RWPE1 (cell line): ENCODE measurements at regions not wholly inside any gene's neighbourhood (a gene's known extent, or its start where the extent isn't known, plus 50 kb on each side); places are given as distances from the start of the nearest gene placed in this dataset.

Source experiments
- CTCF ChIA-PET: fragments of 350-600 bp; sonication (Branson Sonifier 250); formaldehyde crosslinking; extraction: SDS; loops from one replicate; lab custom pipeline; 2021; lab: Yijun Ruan, JAX
- POLR2A ChIA-PET: fragments of 400-600 bp; formaldehyde crosslinking; extraction: SDS; loops from one replicate; lab custom pipeline; 2020; ENCODE audit warnings: antibody characterized with exemption; ENCODE audit not compliant: low non-redundant PET; lab: Yijun Ruan, JAX
- DNase-seq: peaks from one replicate; pipeline ENCODE4 v3.0.0; 2012; ENCODE audit warnings: low spot score
- H3K27ac ChIP-seq: fragments of 450-650 bp; 2 replicates; pipeline ENCODE4 v1.5.1; 2017
- TF ChIP-seq, protein P1 (sequence below): fragments of 450-650 bp; conservative IDR thresholded peaks from 2 replicates; pipeline ENCODE4 v1.5.1; 2017; ENCODE audit warnings: low read depth, mild to moderate bottlenecking

DNA sequence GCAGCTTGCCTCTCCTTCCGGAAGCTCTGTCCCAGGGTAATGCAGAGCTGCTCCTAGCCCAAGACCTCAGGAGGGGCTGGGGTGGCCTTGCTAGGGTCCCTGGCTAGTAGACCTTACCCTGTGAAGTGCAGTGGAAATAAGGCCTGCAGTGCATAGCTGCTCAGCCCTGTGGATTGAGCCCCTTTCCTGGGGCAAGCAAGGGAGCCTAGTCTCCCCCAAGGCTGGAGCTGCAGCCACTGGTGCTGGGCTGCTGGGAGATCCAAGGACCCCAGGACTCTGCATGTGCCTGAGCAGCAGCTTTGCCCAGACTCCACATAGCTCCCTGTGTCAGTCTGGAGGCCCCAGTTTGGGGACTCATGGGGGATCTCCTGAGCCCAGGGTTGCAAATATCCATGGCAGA, 57.9 kb downstream of the FANCF start:
- ChIA-PET POLR2A (no interaction called here), CTCF (no interaction called here)
- no peak for DNase-seq
- TF ChIP-seq, protein P1, sequence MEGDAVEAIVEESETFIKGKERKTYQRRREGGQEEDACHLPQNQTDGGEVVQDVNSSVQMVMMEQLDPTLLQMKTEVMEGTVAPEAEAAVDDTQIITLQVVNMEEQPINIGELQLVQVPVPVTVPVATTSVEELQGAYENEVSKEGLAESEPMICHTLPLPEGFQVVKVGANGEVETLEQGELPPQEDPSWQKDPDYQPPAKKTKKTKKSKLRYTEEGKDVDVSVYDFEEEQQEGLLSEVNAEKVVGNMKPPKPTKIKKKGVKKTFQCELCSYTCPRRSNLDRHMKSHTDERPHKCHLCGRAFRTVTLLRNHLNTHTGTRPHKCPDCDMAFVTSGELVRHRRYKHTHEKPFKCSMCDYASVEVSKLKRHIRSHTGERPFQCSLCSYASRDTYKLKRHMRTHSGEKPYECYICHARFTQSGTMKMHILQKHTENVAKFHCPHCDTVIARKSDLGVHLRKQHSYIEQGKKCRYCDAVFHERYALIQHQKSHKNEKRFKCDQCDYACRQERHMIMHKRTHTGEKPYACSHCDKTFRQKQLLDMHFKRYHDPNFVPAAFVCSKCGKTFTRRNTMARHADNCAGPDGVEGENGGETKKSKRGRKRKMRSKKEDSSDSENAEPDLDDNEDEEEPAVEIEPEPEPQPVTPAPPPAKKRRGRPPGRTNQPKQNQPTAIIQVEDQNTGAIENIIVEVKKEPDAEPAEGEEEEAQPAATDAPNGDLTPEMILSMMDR: no peak
- H3K27ac ChIP-seq: no peak overlapping the region

DNA sequence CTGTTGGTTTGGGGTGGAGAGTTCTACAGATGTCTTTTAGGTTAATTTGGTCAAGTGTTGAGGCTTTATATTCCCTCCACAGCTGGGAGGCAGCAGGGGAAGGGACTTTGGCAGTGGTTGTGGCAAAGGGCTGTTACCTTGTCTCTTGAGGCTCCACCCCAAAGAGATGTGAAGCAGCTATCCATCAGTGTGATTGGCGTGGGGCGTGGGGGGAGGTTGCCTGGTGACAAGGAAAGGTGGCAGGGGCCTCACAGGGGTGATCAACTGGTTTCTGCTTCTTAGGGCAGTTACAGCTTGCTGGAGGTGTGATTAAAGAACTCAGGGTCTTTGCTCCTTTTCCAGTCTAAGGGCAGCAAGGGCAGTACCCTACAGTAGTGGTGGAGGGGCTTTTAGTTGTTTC, 59.3 kb downstream of the FANCF start:
- POLR2A ChIA-PET: no interaction called here
- H3K27ac ChIP-seq: no peak overlapping the region
- CTCF ChIA-PET: no interaction called here
- TF ChIP-seq, protein P1: no peak
- DNase-seq: no peak

DNA sequence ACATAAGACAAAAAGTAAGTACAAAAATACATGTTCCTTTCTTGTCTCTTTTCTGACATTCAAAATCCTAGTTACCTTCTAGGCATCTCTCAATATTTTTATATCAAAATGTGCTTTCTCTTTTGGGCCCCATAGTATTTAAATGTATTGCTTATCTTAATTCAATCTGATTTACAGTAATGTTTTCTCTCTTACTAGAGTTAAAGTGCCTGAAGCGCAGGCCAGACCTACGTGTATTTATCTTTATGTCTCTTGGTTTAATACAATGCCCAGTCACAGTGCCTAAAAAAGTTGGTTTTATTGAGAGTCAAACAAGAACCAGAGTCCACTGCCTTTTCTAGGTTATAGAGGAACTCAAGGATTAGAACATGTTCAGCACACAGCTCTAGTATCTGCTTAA, 64.3 kb downstream of the FANCF start:
- no peak for DNase-seq
- ChIA-PET POLR2A (no interaction called here), CTCF (no interaction called here)
- TF ChIP-seq, protein P1: no peak
- no peak overlapping the region for H3K27ac ChIP-seq

DNA sequence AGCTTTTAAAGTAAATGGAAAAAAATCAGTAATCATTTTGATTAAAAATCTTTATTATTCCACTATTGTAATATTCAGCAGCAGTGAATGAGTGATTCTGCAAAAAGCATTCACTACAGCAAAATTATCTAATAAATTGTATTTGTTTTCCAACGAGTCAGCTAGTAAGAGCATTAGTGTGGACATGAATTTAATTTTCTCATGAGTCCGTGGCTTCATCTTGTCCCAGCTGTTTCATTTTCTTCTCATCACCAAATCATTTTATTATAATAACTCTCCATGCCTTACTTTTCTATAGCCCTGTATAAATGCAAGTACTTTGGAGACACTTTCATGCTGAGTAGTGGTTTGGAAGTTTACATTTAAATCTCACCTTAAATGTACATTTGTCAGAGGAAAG, 66.2 kb downstream of the FANCF start:
- TF ChIP-seq, protein P1: no peak
- ChIA-PET CTCF (interaction anchor here (0.6 to 1.1 kb wide), 3 partner anchors 12 to 31 kb away, joined by 3 read pairs; no protein-coding TSS in a partner anchor), POLR2A (no interaction called here)
- no peak overlapping the region for H3K27ac ChIP-seq
- DNase-seq: no peak

DNA sequence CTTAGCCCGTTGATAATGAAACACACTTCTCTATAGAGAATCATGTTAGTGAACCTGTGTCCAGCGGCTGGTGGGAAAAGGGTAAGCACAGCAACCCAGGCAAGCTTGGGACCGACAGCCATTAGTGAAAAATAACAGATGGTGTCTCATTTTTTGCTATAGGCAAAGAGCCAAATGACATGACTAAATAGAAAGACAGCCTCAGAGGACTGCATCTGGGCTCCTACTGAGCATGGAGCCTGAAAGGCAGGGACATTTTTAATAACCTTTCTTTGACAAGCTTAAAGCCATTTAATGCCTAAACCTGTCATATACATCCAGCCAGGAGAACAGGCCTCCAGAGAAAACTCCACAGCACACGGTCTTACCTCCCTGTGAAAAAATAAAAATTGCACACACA, 67.0 kb downstream of the FANCF start:
- POLR2A ChIA-PET: no interaction called here

DNA sequence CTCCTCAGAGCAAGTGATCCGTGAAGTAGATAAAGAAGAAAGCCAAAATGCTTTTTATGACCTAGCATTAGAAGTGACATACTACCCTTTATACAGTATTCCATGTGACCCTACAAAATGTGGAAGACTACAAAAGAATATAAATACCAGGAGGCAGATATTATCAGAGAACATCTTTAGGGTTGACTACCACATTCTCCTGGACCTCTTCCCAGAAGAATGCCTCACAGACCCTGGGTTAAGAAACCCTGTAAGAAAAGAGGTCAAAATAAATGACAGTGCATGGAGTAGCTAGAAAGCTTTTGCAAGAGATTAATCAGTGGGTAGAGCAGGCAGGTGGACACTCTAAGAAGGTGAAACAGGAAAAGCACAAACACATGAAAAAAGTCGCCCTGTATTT, 69.2 kb downstream of the FANCF start:
- no peak for DNase-seq
- ChIA-PET POLR2A (no interaction called here), CTCF (no interaction called here)
- TF ChIP-seq, protein P1: no peak
- no peak overlapping the region for H3K27ac ChIP-seq

More for the DNA sequence above, 67.0 kb downstream of the FANCF start:
- CTCF ChIA-PET: interaction anchor here (0.6 to 0.7 kb wide), 3 partner anchors 15 to 1466 kb away, joined by 3 to 8 read pairs (median 3); no protein-coding TSS in a partner anchor
- DNase-seq: no peak
- H3K27ac ChIP-seq: no peak overlapping the region
- TF ChIP-seq, protein P1: no peak
